ENCODE measurements at regions not wholly inside any gene's neighbourhood (a gene's known extent, or its start where the extent isn't known, plus 50 kb on each side); places are given as distances from the start of the nearest gene placed in this dataset.
"Not testable (repeated sequence)": the region's sequence is repeated elsewhere in the genome, so short reads cannot be mapped to it uniquely, and the experiment has no call there.

DNA sequence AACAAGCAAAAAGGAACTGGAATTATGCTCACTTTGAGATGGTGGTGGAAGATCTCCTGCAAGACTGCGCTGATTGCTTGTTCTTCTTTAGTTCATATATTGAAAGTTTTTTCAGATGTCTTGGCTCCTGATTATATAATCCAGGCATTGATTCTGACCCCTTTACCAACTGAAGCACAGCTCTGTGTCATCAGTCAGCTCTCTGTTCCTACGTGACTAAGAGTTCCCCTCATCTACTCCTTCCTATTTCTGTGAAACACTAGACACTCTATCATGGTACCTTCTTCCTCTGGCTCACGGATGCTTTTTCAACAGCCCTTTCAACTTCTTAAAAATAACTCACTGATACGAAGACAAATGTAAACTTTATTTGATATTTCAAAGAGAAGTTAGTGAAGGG is 788.6 kb downstream of the SOCS6 start:
- DNase-seq (ENCODE audit: low read depth), result no peak

DNA sequence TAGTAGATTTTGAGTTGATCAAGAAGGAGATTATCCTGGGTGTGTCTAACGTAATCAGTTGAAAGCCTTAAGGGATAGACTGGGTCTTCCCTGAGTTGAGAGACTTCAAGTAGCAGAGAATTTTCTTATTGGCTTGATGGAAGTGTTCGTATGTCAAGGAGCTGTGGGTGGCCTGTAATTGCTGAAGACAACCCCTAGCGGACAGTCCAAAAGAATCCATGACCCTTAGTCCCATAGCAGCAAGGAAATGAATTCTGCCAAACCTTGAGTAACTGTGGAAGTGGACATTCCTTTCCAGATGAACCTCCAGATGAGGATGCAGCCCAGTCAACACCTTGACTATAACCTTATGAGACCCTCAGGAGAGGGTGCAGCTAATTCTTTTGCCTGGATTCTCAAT is 786.3 kb downstream of the SOCS6 start:
- DNase-seq (ENCODE audit: low read depth), result no peak

DNA sequence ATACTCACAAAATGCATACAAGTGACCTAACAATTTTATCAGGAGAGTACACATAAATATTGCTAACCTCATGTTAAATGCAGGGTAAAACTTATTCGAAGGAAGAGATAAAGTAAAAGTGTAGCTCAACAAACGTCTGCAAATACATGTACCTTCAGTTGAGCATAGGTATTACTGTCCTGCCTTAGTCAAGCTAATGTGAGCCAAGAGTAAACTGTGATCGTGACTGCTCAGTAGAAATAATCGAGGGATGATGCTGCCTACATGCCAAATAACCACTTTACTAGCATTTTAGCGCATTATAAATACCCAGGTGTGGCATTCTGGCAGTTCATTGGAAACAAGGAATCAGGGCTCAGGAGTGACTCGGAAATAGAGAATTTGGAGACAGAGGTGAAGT is 779.5 kb downstream of the SOCS6 start:
- no peak for DNase-seq (ENCODE audit: low read depth)

DNA sequence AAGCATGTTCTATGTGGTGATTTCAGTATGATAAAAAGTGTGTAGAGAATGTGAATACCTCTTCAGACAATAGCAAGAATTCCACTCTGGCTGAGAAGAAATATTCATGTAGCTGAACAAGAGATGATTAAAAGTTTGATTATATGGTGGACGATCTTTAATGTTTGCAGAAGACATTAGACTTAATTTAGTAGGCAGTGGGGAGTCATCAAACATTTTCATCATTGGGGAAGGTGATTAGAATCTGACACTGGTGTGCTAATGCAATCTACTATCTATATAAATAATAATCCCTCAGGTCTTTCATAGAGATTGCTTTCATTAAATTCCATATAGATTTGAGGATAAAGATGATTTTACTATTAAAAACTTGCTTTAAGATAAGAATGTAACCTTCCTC is 761.0 kb downstream of the SOCS6 start:
- no peak for DNase-seq (ENCODE audit: low read depth)

DNA sequence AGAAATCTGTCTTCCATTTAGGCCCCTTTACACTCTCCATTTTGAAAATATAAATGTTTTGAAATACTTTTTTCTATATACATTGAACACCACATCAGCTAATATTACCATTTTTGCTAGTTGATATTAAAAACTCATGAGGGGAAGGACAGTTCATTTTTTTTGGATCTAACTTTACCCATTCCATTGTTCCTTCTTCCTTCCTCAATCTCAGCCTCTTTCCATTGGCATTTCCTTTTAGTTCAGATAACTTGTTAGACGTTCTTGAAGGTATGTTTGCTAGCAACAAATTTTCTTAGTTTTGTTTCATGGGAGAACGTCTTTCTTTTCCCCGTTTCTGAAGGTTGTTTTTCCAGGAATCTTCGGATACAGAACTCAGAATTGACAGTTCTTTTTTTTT is 759.0 kb downstream of the SOCS6 start:
- no peak for DNase-seq (ENCODE audit: low read depth)

DNA sequence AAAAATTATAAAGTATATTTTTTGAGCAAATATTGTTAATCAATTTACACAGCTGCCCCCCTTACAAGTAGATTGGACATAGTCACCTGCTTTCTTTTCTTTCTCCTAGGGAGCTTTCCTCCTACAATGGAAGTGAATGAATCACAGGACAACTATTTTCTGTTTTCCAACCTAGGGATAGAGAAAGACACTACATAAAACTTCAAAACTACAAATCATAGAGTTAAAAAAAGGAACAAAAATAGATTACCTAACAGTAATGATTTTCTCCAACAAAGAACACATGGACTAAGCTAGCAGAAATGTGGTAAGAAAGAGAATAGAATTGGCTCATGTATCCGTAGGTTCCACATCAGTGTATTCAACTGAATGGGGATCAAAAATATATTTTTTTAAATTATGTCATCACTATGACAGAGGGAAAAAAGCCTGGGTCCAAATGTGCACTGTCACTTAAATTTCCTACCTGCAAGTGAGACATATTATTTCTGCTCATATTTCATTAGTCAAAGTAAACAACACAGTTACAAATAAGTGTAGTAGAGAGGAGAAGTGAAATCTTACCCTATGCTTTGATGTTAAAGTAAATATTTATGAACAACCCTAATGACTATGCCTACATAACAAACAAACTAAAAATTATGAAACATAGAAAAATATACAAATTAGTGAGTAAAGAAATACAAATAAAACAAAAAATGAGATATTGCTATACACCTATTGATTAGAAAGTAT is 756.7 kb downstream of the SOCS6 start:
- no peak for DNase-seq (ENCODE audit: low read depth)

DNA sequence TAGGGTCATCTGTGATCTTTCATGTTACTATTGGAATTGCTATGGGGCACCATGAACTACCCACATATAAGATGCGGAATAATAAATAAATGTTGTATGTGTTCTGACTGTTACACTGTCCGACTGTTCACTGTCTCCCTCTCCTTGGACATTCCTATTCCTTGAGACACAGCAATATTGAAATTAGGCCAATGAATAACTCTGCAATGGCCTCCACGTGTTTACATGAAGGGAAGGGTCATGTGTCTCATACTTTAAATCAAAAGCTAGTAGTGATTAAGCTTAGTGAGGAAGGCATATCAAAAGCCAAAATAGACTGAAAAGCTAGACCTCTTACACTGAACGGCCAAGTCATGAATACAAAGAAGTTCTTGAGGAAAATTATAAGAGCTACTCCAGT is 751.3 kb downstream of the SOCS6 start:
- no peak for DNase-seq (ENCODE audit: low read depth)

DNA sequence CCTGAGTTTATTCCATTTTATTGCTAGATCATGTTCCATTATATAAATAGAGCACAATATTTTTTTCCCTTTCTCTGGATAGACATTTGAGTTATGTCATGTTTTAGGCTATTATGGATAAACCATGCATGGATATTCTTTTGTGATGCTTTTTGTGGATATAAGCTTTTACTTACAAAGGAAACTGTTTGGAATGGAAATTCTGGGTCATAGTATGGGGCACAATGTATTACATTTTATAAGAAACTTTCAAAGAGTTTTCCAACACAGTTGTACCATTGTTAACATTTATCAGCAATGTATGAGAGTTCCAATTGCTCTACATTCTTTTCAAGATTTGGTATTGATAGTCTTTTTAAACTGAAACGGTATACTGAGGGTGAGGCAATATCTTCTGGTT is 749.4 kb downstream of the SOCS6 start:
- no peak for DNase-seq (ENCODE audit: low read depth)

DNA sequence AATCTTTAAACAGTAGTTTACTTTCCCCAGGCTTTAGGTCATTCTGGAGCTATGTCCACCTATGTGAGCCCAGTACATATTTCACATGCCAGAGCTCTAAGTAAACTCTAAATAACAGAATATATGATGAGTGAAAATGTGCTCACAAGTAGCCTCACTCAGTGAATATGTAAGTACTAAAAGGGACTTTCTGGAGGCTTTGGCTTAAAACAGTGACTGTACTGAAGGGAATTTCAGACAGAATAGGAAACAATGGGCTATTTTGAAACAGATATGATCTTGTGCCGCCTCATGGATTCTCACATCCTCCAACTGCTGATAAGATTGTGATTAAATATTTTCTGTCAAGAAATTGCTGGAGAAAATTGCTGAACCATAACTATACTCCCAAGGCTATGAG is 747.9 kb downstream of the SOCS6 start:
- DNase-seq (ENCODE audit: low read depth), result no peak

DNA sequence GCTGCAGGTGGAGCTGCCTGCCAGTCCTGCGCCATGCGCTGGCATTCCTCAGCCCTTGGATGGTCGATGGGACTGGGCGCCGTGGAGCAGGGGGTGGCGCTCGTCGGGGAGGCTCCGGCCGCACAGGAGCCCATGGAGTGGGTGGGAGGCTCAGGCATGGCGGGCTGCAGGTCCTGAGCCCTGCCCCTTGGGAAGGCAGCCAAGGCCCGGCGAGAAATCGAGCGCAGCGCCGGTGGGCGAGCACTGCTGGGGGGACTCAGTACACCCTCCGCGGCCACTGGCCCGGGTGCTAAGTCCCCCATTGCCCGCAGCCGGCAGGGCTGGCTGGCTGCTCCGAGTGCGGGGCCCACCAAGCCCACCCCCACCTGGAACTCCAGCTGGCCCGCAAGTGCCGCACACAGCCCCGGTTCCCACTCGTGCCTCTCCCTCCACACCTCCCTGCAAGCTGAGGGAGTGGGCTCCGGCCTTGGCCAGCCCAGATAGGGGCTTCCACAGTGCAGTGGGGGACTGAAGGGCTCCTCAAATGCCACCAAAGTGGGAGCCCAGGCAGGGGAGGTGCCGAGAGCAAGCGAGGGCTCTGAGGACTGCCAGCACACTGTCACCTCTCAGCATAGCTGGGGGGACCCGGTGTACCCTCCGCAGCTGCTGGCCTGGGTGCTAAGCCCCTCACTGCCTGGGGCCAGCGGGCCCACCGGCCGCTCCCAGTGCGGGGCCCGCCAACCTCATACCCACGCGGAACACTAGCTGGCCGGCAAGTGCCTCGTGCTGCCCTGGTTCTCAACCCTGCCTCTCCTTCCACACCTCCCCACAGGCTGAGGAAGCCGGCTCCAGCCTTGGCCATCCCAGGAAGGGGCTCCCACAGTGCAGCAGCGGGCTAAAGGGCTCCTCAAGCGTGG is 742.7 kb downstream of the SOCS6 start:
- not testable (repeated sequence) for DNase-seq (ENCODE audit: low read depth)

DNA sequence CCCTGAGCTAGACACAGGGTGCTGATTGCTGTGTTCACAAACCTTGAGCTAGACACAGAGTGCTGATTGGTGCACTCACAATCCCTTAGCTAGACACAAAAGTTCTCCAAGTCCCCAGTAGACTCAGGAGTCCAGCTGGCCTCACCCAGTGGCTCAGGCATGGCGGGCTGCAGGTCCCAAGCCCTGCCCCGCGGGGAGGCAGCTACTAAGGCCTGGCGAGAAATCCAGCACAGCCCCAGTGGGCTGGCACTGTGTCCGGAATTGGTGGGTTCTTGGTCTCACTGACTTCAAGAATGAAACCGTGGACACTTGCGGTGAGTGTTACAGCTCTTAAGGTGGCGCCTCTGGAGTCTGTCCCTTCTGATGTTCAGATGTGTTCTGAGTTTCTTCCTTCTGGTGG is 741.2 kb downstream of the SOCS6 start:
- DNase-seq (ENCODE audit: low read depth), result not testable (repeated sequence)

DNA sequence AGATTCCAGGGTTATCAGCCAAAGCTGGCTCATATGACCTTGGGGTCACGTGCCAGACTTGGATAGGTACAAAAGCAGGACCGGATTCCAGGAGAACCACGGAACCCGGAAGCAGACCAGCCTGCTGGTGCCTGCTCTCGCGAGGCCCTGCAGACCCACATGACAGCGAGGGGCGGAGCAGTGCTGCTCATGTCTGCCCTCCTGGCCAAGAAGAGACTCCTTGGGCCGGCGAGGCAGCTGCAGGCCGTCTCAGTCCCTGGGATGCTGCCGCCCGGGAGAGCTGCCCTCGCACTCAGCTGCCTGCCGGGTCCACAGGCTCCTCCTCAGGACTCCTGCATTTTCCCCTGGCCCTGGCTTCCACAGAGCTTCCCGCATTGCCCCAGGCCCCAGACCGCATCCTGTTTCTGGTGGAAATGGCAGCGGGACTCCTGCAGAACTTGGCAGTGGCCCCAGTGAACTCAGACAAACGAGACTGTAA is 739.5 kb downstream of the SOCS6 start:
- no peak for DNase-seq (ENCODE audit: low read depth)

DNA sequence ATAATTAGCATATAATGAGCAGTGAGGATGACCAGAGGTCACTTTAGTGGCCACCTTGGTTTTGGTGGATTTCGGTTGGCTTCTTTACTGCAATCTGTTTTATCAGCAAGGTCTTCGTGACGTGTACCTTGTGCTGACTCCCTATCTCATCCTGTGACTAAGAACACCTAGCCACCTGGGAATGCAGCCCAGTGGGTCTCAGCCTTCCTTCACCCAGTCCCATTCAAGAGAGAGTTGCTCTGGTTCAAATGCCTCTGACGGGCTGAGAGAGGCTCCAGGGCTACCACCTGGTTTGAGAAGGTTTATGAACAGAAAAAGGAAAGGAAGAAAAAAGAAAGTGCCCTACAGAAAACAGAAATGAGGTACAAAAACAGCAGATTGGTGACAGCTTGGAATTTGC is 738.7 kb downstream of the SOCS6 start:
- DNase-seq (ENCODE audit: low read depth), result no peak

DNA sequence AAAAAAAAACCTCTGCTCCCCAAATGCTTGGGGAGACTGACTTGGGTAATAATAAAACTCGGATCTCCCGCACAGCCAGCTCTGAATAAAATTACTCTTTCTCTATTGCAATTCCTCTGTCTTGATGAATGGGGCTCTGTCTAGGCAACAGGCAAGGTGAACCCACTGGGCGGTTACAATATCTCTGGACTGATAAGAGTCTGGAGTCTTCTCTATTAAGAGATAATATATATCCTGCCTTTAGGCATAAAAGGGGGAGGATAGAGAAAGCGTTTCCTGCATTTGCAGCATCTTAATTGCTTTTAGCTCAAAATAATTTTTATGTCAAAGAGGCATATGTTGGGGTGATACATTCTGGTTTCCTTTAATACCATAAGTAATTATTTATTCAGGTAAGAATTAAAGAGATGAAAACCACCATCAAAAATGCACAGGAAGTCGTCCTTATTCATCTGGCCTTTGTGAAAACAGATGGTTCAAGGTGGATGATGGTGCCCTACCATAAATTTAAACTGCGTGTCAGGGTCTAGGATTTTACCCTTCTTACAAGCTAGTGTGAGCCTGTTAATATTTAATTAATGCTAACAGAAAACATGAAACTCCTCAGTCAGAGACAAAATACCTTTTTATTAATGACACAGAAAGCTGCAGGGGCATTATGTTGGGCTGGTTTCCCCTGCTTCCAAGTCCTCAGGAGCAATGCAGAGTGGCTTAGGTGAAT is 736.8 kb downstream of the SOCS6 start:
- no peak for DNase-seq (ENCODE audit: low read depth)

DNA sequence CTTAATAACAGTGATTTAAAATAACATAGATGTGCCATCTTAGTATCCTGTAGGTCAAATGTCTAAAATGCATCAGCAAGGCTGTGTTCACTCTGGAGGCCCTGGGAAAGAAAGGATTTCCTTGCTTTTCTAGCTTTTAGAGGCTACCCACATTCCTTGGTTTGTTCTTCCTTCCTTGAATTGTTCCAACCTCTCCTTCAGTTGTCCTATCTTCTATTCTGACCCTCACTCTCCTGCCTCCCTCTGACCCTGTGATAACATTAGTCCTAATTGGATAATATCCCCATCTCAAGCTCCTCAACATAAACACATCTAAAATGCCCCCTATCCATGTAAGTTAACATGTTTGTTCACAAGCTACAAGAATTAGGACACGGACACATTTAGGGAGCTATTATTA is 733.5 kb downstream of the SOCS6 start:
- no peak for DNase-seq (ENCODE audit: low read depth)

DNA sequence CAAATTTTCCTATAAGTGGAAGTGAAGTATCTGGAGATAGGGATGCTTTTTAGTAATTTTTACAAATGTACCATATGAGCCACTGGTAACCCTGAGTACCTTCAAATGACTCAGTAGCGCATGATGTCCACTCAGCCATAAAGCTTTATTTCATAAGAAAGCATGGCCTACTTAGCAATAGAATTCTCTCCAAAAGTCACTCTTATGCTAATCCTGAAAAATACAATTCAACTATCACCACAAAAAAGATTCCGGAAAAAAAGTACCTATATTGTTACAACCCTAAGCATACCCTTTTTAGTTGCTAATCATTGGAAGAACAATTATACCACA is 732.2 kb downstream of the SOCS6 start:
- DNase-seq (ENCODE audit: low read depth), result no peak

DNA sequence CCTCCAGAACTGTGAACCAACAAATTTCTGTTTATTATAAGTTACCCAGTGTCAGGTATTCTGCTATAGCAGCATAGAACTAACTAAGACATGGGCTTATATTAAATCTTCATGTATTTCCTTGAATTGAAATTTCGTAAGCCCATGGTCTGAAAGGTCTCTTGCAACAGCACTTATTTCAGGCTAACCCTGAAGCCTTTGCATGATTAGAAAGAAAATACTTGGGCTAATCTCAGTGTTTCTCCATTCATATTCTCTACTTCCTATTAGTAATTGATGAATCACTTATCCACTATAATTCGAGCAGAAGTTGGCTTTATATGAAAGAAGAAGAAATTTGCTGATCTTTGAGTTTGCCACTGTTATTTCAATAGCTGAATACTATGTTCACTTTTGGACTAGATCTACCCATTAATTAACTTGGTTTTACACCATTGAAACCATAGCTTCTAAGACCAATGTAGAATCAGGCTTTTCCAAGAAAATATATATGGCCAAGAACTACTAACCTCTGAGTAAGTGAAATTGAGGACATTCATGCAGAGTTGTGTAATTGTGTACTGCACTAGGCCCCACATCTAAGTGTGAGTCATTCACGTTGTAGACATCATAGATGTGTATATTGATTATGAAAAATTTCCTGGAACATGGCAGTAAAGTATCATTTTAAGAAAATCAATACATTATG is 731.6 kb downstream of the SOCS6 start:
- DNase-seq (ENCODE audit: low read depth), result no peak

DNA sequence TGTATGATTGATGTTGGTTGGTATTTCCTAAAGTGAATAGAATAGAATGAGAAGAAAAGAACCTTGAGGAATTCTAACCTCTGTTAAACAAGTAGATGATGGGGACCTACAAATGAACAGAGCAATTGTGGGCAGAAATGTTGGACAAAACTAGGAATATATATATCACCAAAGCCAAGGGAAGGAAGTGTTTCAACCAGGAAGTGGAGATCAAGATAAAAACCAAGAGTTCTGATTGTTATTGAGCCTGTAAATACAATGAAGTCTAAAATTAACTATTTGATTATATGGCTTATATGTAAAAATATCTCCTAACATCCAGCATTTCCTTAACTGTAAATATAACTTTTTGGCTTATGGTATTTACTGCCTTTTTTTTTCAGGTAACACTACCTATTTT is 730.0 kb downstream of the SOCS6 start:
- DNase-seq (ENCODE audit: low read depth), result no peak

DNA sequence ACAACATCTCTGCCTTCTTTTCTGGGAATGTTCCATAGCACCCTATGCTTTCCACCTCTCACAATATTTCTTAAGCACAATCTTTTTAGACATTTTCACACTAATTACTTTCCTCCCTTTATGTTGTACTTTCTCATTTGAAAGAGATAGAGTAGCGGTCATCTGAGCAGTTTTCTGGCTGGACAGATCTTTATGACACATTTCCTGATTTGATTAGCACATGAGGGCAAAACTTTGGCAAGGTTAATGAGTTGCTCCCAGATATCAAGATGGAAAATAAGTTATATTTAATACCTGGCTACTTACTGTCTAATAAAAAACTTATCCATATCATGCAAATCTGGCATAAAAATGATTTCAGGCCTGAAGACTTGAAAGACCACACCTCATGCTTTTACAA is 723.9 kb downstream of the SOCS6 start:
- DNase-seq (ENCODE audit: low read depth), result no peak

DNA sequence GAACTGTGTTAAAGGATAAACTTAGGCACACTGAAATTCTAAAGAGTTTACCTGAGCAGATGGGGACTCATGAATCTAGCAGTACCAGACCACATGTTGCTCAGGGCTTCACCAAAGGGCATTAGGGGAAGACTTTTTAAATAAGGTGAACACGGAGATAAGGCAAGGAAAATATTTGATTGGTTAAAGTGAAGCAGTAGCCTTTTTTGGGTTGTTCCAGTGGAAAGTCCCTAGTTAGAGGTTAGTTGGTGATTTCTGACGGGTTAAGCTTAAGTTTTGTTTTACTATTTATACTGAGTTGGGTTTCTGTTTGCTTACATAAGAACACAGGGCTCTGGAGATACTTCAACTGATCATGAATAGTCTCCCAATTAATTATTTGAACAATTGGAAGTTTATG is 722.5 kb downstream of the SOCS6 start:
- DNase-seq (ENCODE audit: low read depth), result no peak

DNA sequence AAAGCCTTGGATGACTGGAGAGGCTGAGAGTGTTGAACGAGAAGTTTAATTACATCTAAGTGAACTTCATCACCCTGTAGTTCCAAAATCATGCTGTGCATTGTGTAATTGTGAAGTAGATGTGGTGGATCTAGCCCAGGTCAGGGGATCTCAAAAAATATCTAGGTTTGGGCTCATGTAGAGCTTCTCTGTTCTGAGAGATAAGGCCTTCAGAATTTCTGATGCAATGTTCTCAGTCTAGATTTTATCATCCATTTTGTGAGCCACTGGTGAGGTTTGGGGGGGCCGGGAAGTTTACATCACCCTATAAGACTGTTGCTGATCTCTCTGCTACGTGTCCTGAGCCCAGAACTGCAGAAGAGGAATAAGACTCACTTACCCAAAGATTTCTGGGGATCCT is 719.4 kb downstream of the SOCS6 start:
- no peak for DNase-seq (ENCODE audit: low read depth)

DNA sequence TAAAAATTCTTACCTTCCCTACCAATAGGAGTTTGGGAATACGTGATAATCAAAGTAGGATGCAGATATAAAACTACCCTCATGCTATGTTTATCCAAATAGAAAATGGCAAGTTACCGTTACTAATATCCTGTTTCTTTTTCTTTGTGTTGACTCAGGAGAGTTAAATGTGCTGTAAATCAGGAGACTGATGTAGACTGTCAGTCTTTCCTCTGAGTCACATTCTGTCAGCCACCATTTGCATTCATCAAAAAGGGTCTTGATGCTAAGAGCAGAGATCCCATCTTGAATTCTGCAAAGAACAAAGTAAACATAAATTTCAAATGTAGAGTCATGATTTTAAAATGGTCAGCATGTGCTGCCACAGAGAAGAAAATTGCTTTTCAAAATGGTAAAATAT is 712.8 kb downstream of the SOCS6 start:
- no peak for DNase-seq (ENCODE audit: low read depth)
